HUES6 (cell line): ENCODE measurements at regions not wholly inside any gene's neighbourhood (a gene's known extent, or its start where the extent isn't known, plus 50 kb on each side); places are given as distances from the start of the nearest gene placed in this dataset.

Experiments used
- H3K27ac ChIP-seq: 2 replicates; pipeline ENCODE4 v1.7.0; 2013; ENCODE audit warnings: low read depth, mild to moderate bottlenecking, low read length, inconsistent platforms
- H3K27me3 ChIP-seq: 2 replicates; pipeline ENCODE4 v1.6.1; 2013; ENCODE audit warnings: low read length; ENCODE audit not compliant: control insufficient read depth, insufficient read depth
- H3K36me3 ChIP-seq: 2 replicates; pipeline ENCODE4 v1.6.1; 2013; ENCODE audit warnings: low read length; ENCODE audit not compliant: control insufficient read depth, insufficient read depth
- H3K4me1 ChIP-seq: 2 replicates; pipeline ENCODE4 v1.6.1; 2013; ENCODE audit warnings: low read length; ENCODE audit not compliant: control insufficient read depth, insufficient read depth
- H3K4me3 ChIP-seq: 2 replicates; pipeline ENCODE4 v1.5.1; 2013; ENCODE audit warnings: low read depth, low read length
- H3K9ac ChIP-seq: one replicate; pipeline ENCODE4 v1.6.1; 2013; ENCODE audit warnings: mild to moderate bottlenecking, low read length
- H3K9me3 ChIP-seq: 2 replicates; pipeline ENCODE4 v1.6.1; 2013; ENCODE audit warnings: low read depth, low read length; ENCODE audit not compliant: control insufficient read depth, insufficient read depth

DNA sequence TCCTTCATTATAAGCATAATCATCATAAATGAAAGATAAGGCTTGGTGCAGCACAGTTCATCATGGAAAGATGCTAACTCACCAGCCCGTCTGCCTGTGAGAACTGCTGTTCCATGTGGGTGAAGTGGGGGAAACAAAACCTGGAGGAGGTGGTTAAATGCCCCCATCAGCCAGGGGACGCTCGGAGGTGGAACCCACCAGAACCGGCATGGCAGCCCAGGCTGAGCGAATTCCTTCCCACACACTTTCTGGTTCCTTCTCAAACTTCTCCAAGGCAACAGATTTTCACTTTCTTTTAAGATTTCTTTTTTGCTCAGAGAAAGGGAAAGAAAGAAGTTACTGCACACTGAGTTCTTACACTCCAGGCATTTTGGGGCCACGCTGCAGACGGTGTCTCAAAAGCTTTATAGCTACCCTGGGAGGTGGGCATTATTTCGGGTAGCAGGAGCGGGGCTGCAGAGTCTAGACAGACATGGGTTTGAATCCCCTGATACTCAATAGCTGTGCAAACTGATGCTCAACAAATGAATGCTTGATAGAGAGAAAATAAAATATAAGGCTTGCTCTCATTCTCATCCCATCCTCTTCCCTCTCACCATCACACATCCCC, 190.7 kb downstream of the BCL11B start:
- no peak overlapping the region for H3K4me3 ChIP-seq
- no peaks in the 10 kb centered on the region for H3K27me3 ChIP-seq
- H3K4me1 ChIP-seq: no peaks in the 10 kb centered on the region
- H3K36me3 ChIP-seq: no peaks in the 10 kb centered on the region
- no peak overlapping the region for H3K9ac ChIP-seq
- H3K27ac ChIP-seq: no peak overlapping the region
- H3K9me3 ChIP-seq: peaks cover 11% of the 10 kb centered on the region

- Histone ChIP-seq H3K4me1 (no peaks in the 10 kb centered on the region), H3K27me3 (no peaks in the 10 kb centered on the region), H3K9me3 (peaks cover 11% of the 10 kb centered on the region), H3K4me3 (no peak overlapping the region), H3K9ac (no peak overlapping the region), H3K27ac (no peak overlapping the region), H3K36me3 (no peaks in the 10 kb centered on the region)
Observed at GRCh38 chr14:99081880-99082279, 190.1 kb downstream of the BCL11B start.

GRCh38 chr14:99093532-99094517, 178.2 kb downstream of the BCL11B start:
- no peaks in the 10 kb centered on the region for H3K36me3 ChIP-seq
- no peaks in the 10 kb centered on the region for H3K27me3 ChIP-seq
- no peak overlapping the region for H3K27ac ChIP-seq
- H3K4me3 ChIP-seq: no peak overlapping the region
- H3K9me3 ChIP-seq: no peaks in the 10 kb centered on the region
- no peak overlapping the region for H3K9ac ChIP-seq
- peaks cover 10% of the 10 kb centered on the region; the same call in 1 of the 2 replicates for H3K4me1 ChIP-seq

DNA sequence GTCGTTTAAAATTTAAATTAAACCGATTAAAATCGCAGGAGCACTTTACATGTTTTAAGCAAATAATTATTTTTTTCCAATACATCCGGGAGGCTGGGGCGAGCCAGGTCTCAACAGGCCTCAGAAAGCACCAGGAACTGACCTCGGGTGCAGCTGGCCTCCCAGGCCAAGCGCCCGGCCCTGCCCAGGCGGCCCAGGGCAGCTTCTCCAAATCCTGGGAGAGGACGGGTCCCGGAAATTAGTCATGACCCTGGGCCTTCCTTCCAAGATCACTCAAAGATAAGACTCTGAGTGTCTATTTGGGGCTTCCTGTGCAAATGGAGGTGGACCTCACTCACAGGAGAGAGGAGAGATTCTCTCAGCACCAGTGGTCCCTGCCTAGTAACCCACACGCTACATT, 177.1 kb downstream of the BCL11B start:
- H3K36me3 ChIP-seq: no peaks in the 10 kb centered on the region
- peaks cover 10% of the 10 kb centered on the region; the same call in 1 of the 2 replicates for H3K4me1 ChIP-seq
- no peak overlapping the region for H3K4me3 ChIP-seq
- no peak overlapping the region for H3K27ac ChIP-seq
- H3K9me3 ChIP-seq: no peaks in the 10 kb centered on the region
- no peaks in the 10 kb centered on the region for H3K27me3 ChIP-seq
- H3K9ac ChIP-seq: no peak overlapping the region

- no peaks in the 10 kb centered on the region for H3K36me3 ChIP-seq
- H3K27ac ChIP-seq: no peak overlapping the region
- H3K9me3 ChIP-seq: no peaks in the 10 kb centered on the region
- no peak overlapping the region for H3K4me3 ChIP-seq
- H3K27me3 ChIP-seq: no peaks in the 10 kb centered on the region
- no peak overlapping the region for H3K9ac ChIP-seq
- peaks cover 10% of the 10 kb centered on the region; the same call in 1 of the 2 replicates for H3K4me1 ChIP-seq
Observed at GRCh38 chr14:99095369-99095768, 176.6 kb downstream of the BCL11B start.

DNA sequence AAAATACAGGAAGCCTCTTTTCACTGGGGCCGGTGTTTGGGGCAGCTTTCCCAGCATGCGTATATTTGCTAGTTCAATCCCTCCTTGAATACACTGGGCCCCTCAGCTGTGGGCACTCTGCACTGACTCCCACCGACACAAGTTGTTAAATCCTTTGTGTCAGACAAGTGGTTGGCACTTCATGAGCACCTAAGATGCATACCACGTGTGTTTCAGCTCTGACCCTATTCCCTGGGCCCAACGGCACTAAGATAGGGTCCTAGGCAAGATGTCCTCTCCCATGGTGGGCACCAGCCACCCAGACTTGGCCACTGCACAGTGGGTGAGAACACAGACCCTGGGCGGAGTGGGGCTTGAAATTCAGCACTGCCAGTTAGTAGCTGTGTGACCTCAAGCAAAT, 173.8 kb downstream of the BCL11B start:
- Histone ChIP-seq H3K27ac (no peak overlapping the region), H3K27me3 (no peaks in the 10 kb centered on the region), H3K4me1 (peaks cover 19% of the 10 kb centered on the region), H3K9me3 (peaks cover 4% of the 10 kb centered on the region; the same call in 1 of the 2 replicates), H3K9ac (no peak overlapping the region), H3K36me3 (no peaks in the 10 kb centered on the region), H3K4me3 (no peak overlapping the region)

DNA sequence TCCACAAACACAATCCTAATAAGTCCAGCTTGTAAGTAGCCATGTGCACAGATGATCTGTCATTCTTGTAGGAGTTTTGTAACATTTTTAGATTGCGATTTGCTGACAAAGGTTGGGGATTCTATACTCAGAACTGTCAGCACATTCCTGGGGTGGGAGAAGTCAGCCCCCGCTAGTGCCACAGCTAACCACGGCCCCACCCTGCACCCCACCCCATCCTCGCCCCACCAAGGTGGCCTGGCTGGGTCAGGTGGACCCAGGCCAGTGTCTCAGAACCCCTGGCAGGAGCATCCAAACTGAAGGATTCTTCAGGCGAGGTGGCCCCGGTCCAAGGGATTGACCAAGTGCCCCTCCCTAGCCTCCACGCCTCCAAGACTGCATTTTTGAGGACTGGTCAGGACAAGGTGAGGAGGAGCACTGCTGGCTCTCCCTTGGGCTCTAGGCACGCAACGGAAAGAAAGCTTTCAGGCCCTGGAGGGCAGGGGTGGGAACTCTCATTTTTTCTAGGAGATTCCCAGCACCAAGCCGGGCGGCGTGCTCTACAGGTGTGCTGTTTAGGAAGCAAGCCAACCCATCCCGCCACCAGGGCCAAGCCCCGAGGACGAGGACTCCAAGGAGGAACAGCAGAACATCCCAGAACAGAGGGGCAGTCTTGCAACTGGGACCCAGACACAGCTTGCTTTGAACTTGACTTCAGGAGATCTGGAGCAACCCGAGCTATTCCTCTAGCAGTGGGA, 172.8 kb downstream of the BCL11B start:
- Histone ChIP-seq H3K4me1 (peaks cover 10% of the 10 kb centered on the region), H3K9me3 (peaks cover 4% of the 10 kb centered on the region; the same call in 1 of the 2 replicates), H3K4me3 (no peak overlapping the region), H3K36me3 (no peaks in the 10 kb centered on the region), H3K27me3 (no peaks in the 10 kb centered on the region), H3K27ac (no peak overlapping the region), H3K9ac (no peak overlapping the region)

DNA sequence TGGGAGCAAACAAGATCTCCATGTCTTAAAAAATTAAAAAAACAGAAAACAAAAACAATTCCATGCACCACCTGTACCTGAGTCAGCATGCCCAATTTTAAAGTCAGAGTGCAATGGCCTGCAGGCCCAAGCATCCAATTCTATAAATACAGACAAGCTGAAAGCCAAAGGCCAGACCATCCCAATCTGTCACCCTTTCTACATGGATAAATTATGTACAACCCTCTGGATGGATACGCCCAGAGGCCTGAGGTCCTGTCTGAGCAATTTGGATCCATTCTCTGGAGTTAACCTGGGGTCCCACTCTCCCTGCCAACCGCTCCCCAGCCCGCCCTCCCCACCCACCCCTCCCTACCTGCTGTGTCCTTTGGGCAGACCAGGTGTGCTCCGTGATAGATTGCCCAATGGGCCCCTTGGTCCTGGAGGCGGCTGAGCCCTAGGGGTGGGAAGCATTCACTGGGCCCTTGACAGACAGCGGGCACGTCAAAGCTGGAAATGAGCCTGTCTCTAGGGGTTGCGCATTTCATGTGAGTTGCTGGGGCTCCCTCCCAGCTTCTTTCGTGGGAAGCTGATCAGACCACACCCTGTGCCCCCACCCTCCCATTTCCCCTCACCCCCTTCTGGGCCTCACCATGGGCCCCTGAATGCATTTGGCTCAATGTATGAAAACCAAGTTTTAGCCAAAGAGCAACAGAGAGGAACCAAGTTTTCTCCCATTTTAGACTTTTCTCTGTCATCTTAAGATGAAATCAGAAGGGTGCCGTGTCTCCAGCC, 171.3 kb downstream of the BCL11B start:
- H3K36me3 ChIP-seq: no peaks in the 10 kb centered on the region
- H3K27ac ChIP-seq: no peak overlapping the region
- H3K9ac ChIP-seq: no peak overlapping the region
- H3K4me3 ChIP-seq: no peak overlapping the region
- H3K27me3 ChIP-seq: no peaks in the 10 kb centered on the region
- peaks cover 10% of the 10 kb centered on the region for H3K4me1 ChIP-seq
- H3K9me3 ChIP-seq: peaks cover 13% of the 10 kb centered on the region

- Histone ChIP-seq H3K4me3 (no peak overlapping the region), H3K4me1 (peaks cover 10% of the 10 kb centered on the region), H3K27ac (no peak overlapping the region), H3K27me3 (no peaks in the 10 kb centered on the region), H3K9ac (no peak overlapping the region), H3K9me3 (peaks cover 16% of the 10 kb centered on the region), H3K36me3 (no peaks in the 10 kb centered on the region)
Observed at GRCh38 chr14:99101855-99102461, 170.0 kb downstream of the BCL11B start.

DNA sequence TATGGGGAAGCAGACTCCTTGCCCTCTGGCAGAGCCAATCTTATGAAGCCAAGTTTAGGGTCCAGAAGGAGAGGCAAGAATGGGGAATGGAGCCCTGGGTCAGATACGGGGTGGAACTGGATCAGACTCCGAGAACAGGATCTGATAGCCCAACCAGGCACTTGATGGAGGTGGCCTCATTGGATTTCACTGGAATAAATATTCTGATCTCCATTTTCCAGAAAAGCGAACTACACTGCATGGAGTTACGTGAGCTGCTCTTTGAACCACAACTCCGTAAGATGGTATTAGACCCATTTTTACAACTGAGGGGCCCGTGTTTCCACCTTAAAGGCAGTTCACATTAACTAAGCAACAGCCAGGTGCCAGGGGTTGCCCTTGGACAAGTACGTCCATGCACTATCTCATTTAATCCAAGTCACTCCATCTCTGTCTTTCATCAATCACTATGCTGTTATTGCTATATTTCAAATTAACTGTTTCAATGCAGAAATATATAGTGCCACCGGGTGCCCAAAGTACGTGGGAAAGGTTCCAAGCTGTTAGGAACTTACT, 155.2 kb downstream of the BCL11B start:
- Histone ChIP-seq H3K27me3 (peaks cover 27% of the 10 kb centered on the region), H3K9ac (no peak overlapping the region), H3K4me1 (peaks cover 6% of the 10 kb centered on the region; the same call in 1 of the 2 replicates), H3K9me3 (no peaks in the 10 kb centered on the region), H3K27ac (no peak overlapping the region), H3K4me3 (no peak overlapping the region), H3K36me3 (no peaks in the 10 kb centered on the region)
